B cell (primary cell): ENCODE measurements at regions not wholly inside any gene's neighbourhood (a gene's known extent, or its start where the extent isn't known, plus 50 kb on each side); places are given as distances from the start of the nearest gene placed in this dataset.

ENCODE experiments used
- CTCF ChIP-seq: fragments of 200-600 bp; IDR thresholded peaks from one replicate; pipeline ENCODE4 v1.8.0; 2022; ENCODE audit warnings: antibody characterized with exemption, mild to moderate bottlenecking
- EZH2 ChIP-seq: IDR thresholded peaks from 2 replicates; pipeline ENCODE4 v1.6.1; 2012; ENCODE audit warnings: borderline replicate concordance, low read depth, mild to moderate bottlenecking, moderate library complexity, low read length; ENCODE audit not compliant: insufficient read depth, poor library complexity, severe bottlenecking

- TF ChIP-seq EZH2 (no peak), CTCF (no peak)
Observed at GRCh38 chr6:67629258-67629657, 1005.8 kb upstream of the ADGRB3 start.
